Activated T-cell treated with anti-CD3 and anti-CD28 coated beads, Interleukin-2, amount 50 U/mL, for 72 hours (primary cell): ENCODE measurements at regions not wholly inside any gene's neighbourhood (a gene's known extent, or its start where the extent isn't known, plus 50 kb on each side); places are given as distances from the start of the nearest gene placed in this dataset.
"Not testable (repeated sequence)": the region's sequence is repeated elsewhere in the genome, so short reads cannot be mapped to it uniquely, and the experiment has no call there.

Source experiments
- ATAC-seq, 2 donors: fragments of 150-1000 bp; cut with Tn5 transposase; replicated peaks in 1 of 2; 2 replicates each; pipeline ENCODE4 v1.10.0; 2021; ENCODE audit warnings: moderate library complexity in 2 of 2, mild to moderate bottlenecking in 1 of 2
- DNase-seq, 2 donors: peaks; one replicate each; pipeline ENCODE4 v3.0.0; 2021 to 2022; ENCODE audit warnings: mixed read lengths in 1 of 2
- H3K27ac Mint-ChIP-seq: one replicate; pipeline ENCODE4 v1.8.0; 2022; ENCODE audit warnings: mild to moderate bottlenecking, moderate library complexity, mixed read lengths
- H3K27me3 Mint-ChIP-seq: one replicate; pipeline ENCODE4 v1.8.0; 2022; ENCODE audit warnings: low read depth, mixed read lengths
- H3K36me3 Mint-ChIP-seq, 2 donors: one replicate each; pipeline ENCODE4 v1.8.0; 2022; ENCODE audit warnings: mixed read lengths in 2 of 2, mild to moderate bottlenecking in 1 of 2; ENCODE audit not compliant: insufficient read depth in 2 of 2
- H3K4me1 Mint-ChIP-seq: one replicate; pipeline ENCODE4 v1.8.0; 2022; ENCODE audit warnings: low read depth, mixed read lengths
- H3K4me3 Mint-ChIP-seq, 2 donors: one replicate each; pipeline ENCODE4 v1.8.0; 2022; ENCODE audit warnings: mild to moderate bottlenecking in 2 of 2, mixed read lengths in 2 of 2, moderate library complexity in 2 of 2
- H3K9me3 Mint-ChIP-seq, 2 donors: one replicate each; pipeline ENCODE4 v1.8.0; 2022; ENCODE audit warnings: mixed read lengths in 2 of 2

DNA sequence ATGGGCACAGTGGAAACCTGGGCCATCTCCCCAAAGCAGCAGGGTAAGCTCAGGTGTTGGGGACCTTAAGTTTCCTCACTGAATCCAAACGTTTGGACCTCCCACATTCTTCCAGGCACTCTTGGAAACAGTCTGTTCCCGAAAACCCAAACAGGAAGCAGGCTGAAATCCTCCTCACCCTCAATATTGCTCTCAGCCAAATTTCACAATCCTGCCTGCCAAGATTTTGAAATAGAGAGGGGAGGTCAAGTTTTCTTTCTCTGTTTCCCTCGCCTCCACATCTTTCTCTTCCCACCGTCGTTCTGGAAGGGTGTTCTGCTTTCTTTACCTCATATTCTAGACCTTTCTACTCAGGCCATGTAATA, 392.0 kb upstream of the SASH1 start:
- Mint-ChIP-seq H3K36me3 (no peaks in the 10 kb centered on the region), H3K27me3 (no peaks in the 10 kb centered on the region), H3K9me3 (no peaks in the 10 kb centered on the region), H3K4me3 (no peak overlapping the region), H3K4me1 (no peaks in the 10 kb centered on the region), H3K27ac (no peak overlapping the region)
- no peak for ATAC-seq
- no peak for DNase-seq

DNA sequence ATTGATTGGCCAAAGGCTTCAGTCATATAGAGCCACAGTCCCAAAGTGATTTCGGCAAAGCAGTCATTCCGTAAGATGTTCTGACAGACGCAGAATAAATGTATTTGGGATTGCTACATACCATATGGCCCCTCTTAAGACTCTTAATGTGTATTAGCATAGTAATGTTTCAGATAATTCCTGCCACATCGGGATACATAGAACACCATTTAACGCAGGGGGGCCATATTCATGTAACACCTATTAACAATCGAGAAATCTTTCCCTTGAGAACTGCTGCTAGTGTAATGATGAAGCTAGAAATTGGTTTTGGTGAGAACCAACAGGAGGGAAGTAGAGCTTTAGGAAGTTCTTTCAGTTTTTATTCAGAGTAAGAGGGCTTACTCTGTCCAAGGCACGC, 390.9 kb upstream of the SASH1 start:
- Mint-ChIP-seq H3K36me3 (no peaks in the 10 kb centered on the region), H3K27ac (no peak overlapping the region), H3K27me3 (no peaks in the 10 kb centered on the region), H3K4me3 (no peak overlapping the region), H3K9me3 (no peaks in the 10 kb centered on the region), H3K4me1 (no peaks in the 10 kb centered on the region)
- DNase-seq (no peak), ATAC-seq (no peak)

DNA sequence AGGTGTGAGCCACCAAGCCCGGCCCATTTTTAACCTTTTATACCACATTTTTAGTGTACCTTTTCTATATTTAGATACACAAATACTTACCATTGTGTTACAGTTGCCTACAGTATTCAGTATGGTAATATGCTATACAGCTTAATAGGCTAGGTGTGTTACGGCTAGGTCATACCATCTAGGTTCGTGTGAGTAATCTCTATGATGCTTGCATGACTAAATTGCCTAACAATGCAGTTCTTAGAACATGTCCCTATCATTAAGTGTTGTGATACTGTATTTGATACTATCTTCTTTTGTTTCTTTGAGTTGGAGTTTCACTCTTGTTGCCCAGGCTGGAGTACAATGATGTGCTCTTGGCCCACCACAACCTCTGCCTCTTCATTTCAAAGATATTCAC, 387.7 kb upstream of the SASH1 start:
- no peak overlapping the region for H3K4me3 Mint-ChIP-seq
- no peak overlapping the region for H3K27ac Mint-ChIP-seq
- H3K4me1 Mint-ChIP-seq: no peaks in the 10 kb centered on the region
- DNase-seq (no peak), ATAC-seq (no peak)
- H3K9me3 Mint-ChIP-seq: no peaks in the 10 kb centered on the region
- H3K36me3 Mint-ChIP-seq: no peaks in the 10 kb centered on the region
- H3K27me3 Mint-ChIP-seq: no peaks in the 10 kb centered on the region

DNA sequence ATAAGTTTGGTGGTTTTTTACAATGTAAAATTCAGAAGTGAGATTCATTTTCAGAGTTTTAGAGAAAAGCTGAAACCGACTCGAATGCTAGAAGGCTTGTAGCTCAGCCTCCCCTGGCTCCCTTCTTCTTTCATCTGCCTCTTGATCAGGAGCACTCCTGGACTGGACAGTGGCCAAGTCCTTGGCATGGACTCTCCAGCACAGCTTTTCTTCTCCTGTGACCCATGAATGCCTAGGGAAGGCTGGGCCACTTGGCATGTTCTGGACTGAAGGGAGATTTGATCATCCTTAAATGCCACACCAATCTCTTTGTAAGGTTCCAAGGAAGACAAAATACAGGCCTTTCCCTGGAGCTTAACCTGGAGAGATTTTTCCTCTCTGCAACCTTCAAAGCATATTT, 384.0 kb upstream of the SASH1 start:
- Mint-ChIP-seq H3K27me3 (no peaks in the 10 kb centered on the region), H3K9me3 (no peaks in the 10 kb centered on the region), H3K36me3 (no peaks in the 10 kb centered on the region), H3K4me3 (no peak overlapping the region), H3K4me1 (no peaks in the 10 kb centered on the region), H3K27ac (no peak overlapping the region)
- ATAC-seq: no peak
- DNase-seq: no peak

DNA sequence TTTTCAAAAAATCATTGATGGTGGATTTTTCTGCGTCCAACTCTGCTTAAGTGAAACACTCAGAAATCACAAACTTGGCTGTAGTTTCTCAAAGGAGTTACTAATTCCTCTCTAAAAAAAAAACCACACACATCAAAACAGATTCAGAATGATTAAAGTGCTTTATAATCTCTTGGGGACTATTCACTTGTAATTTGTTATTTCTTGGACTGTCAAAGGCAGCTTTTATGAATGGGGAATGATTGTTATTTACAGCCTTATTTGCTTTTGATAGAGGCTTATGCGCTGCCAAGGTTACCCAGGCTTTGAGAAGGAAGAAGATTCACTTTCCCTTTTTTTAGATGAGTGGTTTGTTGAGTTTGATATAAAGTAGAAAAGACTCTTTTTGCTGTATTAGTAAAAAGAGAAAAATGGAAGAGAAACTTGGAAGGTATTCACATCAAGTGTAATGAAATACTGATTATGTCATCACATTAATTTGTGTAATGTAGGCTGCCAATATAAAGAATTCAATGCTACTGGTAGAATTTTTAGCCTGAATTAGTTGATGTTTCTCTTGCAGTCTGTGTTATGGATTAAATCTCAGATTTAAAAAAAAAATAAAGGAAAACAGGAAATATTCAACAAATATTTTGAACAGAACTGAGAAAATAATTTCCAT, 381.0 kb upstream of the SASH1 start:
- no peak for DNase-seq
- no peak for ATAC-seq
- Mint-ChIP-seq H3K27ac (no peak overlapping the region), H3K4me3 (no peak overlapping the region), H3K27me3 (no peaks in the 10 kb centered on the region), H3K36me3 (no peaks in the 10 kb centered on the region), H3K9me3 (peaks cover 0 to 1% of the 10 kb centered on the region in 2 donors), H3K4me1 (no peaks in the 10 kb centered on the region)

DNA sequence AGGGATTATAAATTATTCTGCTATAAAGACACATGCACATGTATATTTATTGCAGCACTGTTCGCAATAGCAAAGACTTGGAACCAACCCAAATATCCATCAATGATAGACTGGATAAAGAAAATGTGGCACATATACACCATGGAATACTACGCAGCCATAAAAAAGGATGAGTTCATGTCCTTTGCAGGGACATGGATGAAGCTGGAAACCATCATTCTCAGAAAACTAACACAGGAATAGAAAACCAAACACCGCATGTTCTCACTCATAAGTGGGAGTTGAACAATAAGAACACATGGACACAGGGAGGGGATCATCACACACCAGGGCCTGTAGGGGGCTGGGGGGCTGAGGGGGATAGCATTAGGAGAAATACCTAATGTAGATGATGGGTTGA, 377.2 kb upstream of the SASH1 start:
- H3K36me3 Mint-ChIP-seq, H3K4me1 Mint-ChIP-seq, ATAC-seq, H3K4me3 Mint-ChIP-seq, H3K27ac Mint-ChIP-seq, H3K27me3 Mint-ChIP-seq, H3K9me3 Mint-ChIP-seq, DNase-seq: not testable (repeated sequence)

DNA sequence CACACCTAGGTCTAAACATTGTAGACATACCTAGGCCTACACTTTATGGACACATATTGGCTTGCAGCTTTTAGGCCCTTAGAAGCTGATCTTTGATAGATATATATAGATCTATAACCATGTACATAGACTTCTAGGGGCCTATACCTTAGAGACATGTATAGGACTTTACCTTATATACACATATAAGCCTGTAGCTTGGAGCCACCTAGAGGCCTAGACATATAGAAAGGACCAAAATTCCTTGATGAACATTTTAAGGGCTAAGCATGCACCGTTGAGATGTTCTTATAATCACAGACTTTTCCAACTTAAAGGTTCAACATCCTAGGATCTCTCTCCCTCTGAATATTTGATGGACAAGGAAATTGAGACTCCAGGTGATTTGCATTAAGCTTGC, 371.7 kb upstream of the SASH1 start:
- DNase-seq: no peak
- Mint-ChIP-seq H3K27me3 (peaks cover 5% of the 10 kb centered on the region), H3K4me3 (no peak overlapping the region), H3K9me3 (no peaks in the 10 kb centered on the region), H3K27ac (no peak overlapping the region), H3K4me1 (no peaks in the 10 kb centered on the region), H3K36me3 (no peaks in the 10 kb centered on the region)
- no peak for ATAC-seq

DNA sequence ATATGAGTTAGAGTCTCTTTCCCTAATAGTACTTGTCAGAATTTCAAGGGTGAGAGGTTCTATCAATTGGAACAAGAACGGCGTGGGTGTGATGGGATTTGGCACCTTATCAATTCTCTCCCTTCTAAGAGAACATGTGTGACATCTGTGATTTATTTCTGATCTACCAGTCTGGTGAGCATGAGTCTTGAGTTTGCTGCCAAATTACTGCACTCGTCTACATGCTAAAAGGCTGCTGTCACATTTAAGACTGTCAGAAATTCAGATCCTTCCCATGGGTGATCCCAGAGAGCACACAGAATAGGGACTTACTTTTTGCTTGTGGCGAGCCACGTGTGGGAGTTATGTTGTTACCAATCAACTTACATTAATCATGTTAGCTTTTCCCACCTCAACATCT, 370.2 kb upstream of the SASH1 start:
- no peaks in the 10 kb centered on the region for H3K9me3 Mint-ChIP-seq
- ATAC-seq (no peak), DNase-seq (no peak)
- H3K36me3 Mint-ChIP-seq: no peaks in the 10 kb centered on the region
- H3K27me3 Mint-ChIP-seq: peaks cover 5% of the 10 kb centered on the region
- H3K4me1 Mint-ChIP-seq: no peaks in the 10 kb centered on the region
- H3K4me3 Mint-ChIP-seq: no peak overlapping the region
- no peak overlapping the region for H3K27ac Mint-ChIP-seq

DNA sequence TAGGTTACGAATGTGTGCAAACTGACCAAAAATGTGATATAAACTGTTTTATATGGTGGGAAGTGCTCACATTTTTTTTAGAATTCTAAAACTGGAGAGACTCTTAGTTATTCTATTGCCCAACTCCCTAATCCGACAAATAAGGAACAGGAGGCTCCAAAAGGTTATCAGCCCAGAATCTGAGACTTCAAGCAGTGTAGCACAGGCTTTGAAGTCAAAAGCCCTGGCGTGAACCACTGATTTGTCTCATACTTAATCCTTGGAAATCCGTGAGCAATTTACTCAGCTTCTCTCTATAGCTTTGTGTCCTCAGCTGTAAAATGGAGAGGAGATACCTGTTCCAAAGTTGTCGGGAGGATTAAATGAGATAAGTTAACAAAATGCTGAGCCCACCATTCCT, 368.8 kb upstream of the SASH1 start:
- Mint-ChIP-seq H3K36me3 (no peaks in the 10 kb centered on the region), H3K4me3 (no peak overlapping the region), H3K9me3 (no peaks in the 10 kb centered on the region)

DNA sequence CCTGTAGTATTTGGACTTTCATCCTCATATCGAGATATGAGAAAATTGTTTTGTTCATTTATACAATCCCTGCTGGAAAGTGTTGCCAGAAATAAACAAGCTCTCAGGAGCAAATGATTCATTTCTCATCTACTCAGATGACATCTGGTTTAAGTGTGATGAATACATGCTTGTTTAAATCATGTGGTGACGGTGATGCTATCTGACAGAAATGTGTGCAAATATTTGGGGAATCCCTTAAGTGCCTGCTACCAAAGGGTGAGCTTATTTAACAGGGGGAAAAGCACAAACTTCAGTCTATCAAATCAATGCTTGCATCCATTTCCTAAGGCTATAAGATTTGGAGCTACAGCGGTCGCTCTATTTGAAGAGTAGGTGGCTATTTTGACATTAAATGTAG, 368.3 kb upstream of the SASH1 start:
- no peak for ATAC-seq
- Mint-ChIP-seq H3K4me1 (no peaks in the 10 kb centered on the region), H3K4me3 (no peak overlapping the region), H3K27ac (no peak overlapping the region), H3K27me3 (peaks cover 4% of the 10 kb centered on the region), H3K36me3 (no peaks in the 10 kb centered on the region), H3K9me3 (no peaks in the 10 kb centered on the region)
- no peak for DNase-seq

More for the DNA sequence above, 368.8 kb upstream of the SASH1 start:
- Mint-ChIP-seq H3K4me1 (no peaks in the 10 kb centered on the region), H3K27me3 (peaks cover 5% of the 10 kb centered on the region), H3K27ac (no peak overlapping the region)
- DNase-seq (no peak), ATAC-seq (no peak)

DNA sequence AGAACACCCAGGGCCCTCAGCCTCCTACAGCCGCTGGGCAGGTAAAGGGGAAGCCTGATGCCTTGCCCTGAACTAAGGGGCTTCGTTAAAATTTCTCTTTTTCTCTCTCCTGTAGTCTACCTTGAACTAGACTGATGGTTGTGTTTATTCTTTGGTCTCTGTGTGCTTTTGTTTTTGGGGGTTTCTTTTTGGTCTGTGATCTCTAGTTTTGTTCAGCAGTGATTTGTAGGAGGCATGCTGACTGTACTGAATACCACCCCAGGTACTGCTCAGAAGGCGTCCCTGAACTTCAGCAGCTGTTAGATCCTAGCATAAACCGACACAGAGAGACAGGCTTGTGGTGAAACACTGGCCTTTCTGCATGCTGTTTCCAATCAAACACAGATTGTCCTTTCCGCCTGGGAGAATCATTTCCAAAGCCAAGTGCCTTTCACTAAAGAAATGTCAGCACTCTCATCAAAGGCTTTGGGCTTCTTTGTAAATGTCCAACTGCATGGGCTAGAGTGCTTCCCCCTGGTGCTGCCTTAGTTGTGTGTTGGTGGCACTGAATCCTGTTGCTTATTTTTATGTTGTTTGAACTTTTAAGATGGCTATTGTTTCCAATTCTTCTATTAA, 364.7 kb upstream of the SASH1 start:
- Mint-ChIP-seq H3K4me1 (no peaks in the 10 kb centered on the region), H3K9me3 (no peaks in the 10 kb centered on the region), H3K27ac (no peak overlapping the region), H3K27me3 (no peaks in the 10 kb centered on the region), H3K4me3 (no peak overlapping the region), H3K36me3 (no peaks in the 10 kb centered on the region)
- ATAC-seq (no peak), DNase-seq (no peak)

DNA sequence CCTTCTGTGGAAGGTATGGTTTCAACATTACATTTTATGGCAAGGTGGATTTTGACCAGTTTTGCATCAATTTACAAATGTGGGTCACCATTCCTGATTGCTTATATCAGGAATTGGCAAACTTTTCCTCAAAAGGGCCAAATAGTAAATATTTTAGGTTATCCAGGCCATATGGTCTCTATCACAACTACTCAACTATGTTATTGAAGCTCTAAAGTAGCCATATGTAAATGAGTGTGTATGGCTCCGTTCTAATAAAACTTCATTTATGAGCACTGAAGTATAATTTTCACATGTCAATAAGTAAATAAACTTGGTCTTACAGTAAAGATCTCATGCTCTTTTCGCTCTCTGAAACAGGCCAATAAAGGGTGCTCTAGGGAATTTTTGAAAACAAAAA, 362.7 kb upstream of the SASH1 start:
- no peaks in the 10 kb centered on the region for H3K36me3 Mint-ChIP-seq
- H3K9me3 Mint-ChIP-seq: no peaks in the 10 kb centered on the region
- H3K27me3 Mint-ChIP-seq: no peaks in the 10 kb centered on the region
- H3K4me3 Mint-ChIP-seq: no peak overlapping the region
- H3K27ac Mint-ChIP-seq: no peak overlapping the region
- DNase-seq (no peak), ATAC-seq (no peak)
- H3K4me1 Mint-ChIP-seq: no peaks in the 10 kb centered on the region

DNA sequence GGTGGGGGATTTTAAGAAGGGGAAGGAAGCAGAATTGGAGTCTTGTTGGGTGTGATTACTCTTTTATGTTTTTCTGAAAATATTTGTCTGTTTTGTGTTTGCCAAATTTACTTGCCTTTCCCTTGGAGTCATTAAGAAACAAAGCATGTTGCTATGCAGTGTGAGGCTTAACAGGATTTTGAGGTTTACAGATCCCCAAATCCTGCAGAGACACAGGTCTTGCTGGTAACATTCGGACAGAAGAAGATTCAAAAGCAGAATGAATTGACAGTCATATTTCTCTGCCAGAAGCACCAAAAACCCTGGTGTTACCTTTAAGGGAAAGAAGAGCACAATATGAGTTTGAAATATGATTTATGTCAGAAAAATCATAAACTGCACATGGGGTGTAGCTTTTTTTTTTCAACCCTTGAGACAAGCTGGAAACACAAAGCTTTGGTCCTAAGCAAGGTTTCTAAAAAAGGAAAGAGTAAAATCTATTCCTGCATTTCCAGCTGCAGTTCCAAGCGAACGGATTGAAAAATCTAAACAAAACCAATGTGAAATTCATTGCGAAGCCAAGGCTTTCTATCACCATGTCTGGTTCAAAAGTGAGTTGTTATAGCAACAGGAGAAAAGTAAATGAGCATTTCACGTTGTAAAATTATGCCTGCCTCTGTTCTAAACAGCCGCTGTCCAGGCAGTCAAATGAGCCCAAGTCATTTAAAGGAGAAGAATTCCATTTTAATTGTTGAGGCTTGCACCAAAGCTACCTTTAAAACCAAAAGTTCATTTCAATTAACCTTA, 358.9 kb upstream of the SASH1 start:
- Mint-ChIP-seq H3K4me3 (no peak overlapping the region), H3K9me3 (no peaks in the 10 kb centered on the region), H3K27ac (no peak overlapping the region), H3K27me3 (no peaks in the 10 kb centered on the region), H3K4me1 (no peaks in the 10 kb centered on the region), H3K36me3 (no peaks in the 10 kb centered on the region)
- DNase-seq (no peak), ATAC-seq (no peak)

DNA sequence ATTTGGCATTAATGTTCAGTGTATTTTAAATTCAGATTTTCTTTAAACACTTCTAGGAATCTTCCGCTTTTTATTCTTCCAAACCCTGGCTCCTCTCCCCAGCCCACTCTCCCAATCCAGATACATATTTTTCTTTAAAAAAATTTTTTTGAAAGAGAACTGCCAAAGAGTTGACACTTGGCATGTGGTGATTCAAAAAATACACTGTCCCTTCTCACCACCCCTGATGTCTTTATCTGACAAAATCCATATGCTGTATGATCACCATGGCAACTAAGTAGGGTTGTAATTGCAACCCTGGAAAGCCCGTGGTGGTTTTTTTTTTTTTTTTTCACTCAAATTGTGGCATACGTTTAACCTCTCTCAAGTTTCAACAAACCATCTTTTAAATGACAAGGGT, 355.8 kb upstream of the SASH1 start:
- DNase-seq (no peak), ATAC-seq (no peak)
- Mint-ChIP-seq H3K4me1 (no peaks in the 10 kb centered on the region), H3K36me3 (no peaks in the 10 kb centered on the region), H3K9me3 (peaks cover 0 to 3% of the 10 kb centered on the region in 2 donors), H3K4me3 (no peak overlapping the region), H3K27me3 (no peaks in the 10 kb centered on the region), H3K27ac (no peak overlapping the region)
